OCI-LY1 (cell line): ENCODE measurements at regions not wholly inside any gene's neighbourhood (a gene's known extent, or its start where the extent isn't known, plus 50 kb on each side); places are given as distances from the start of the nearest gene placed in this dataset.

Experiments
- H2AFZ ChIP-seq: fragments of 200-600 bp; sonication (generic), shearing (Covaris generic); 2 replicates; pipeline ENCODE4 v1.6.0; 2014; ENCODE audit warnings: antibody characterized with exemption, mild to moderate bottlenecking, low read length
- H3F3A ChIP-seq: fragments of 200-600 bp; sonication (generic), shearing (Covaris generic); 2 replicates; pipeline ENCODE4 v1.6.0; 2014; ENCODE audit warnings: mild to moderate bottlenecking, antibody characterized with exemption, low read length, moderate library complexity; ENCODE audit not compliant: insufficient read depth
- H3K27ac ChIP-seq: fragments of 200-600 bp; sonication (generic); 2 replicates; pipeline ENCODE4 v1.5.1; 2014; ENCODE audit warnings: low read length, mixed run types, mild to moderate bottlenecking, low read depth; ENCODE audit not compliant: poor library complexity, severe bottlenecking
- H3K27me3 ChIP-seq: fragments of 200-600 bp; sonication (generic); 2 replicates; pipeline ENCODE4 v1.6.0; 2014; ENCODE audit warnings: antibody characterized with exemption, mild to moderate bottlenecking, low read length, moderate library complexity; ENCODE audit not compliant: insufficient read depth
- H3K36me3 ChIP-seq: fragments of 200-600 bp; sonication (generic); 2 replicates; pipeline ENCODE4 v1.6.1; 2014; ENCODE audit warnings: mild to moderate bottlenecking, antibody characterized with exemption, low read length, moderate library complexity, mixed read lengths; ENCODE audit not compliant: insufficient read depth
- H3K4me1 ChIP-seq: fragments of 200-600 bp; sonication (generic); 2 replicates; pipeline ENCODE4 v1.5.1; 2014; ENCODE audit warnings: mild to moderate bottlenecking, low read length, moderate library complexity; ENCODE audit not compliant: insufficient read depth, severe bottlenecking
- H3K4me2 ChIP-seq: fragments of 200-600 bp; sonication (generic), shearing (Covaris generic); 2 replicates; pipeline ENCODE4 v1.6.1; 2014; ENCODE audit warnings: low read length
- H3K4me3 ChIP-seq: fragments of 200-600 bp; sonication (generic); 2 replicates; pipeline ENCODE4 v1.5.1; 2014; ENCODE audit warnings: low read length, low read depth, mild to moderate bottlenecking, mixed read lengths; ENCODE audit not compliant: poor library complexity, severe bottlenecking
- H3K79me2 ChIP-seq: fragments of 200-600 bp; shearing (Covaris generic); 2 replicates; pipeline ENCODE4 v1.6.1; 2016; ENCODE audit warnings: mixed run types, low read length, mixed read lengths; ENCODE audit not compliant: insufficient read depth
- H3K9ac ChIP-seq: fragments of 200-600 bp; sonication (generic), shearing (Covaris generic); 2 replicates; pipeline ENCODE4 v1.6.1; 2014; ENCODE audit warnings: mild to moderate bottlenecking, low read length, mixed read lengths
- H3K9me2 ChIP-seq: fragments of 200-600 bp; sonication (generic), shearing (Covaris generic); 2 replicates; pipeline ENCODE4 v1.6.1; 2014; ENCODE audit warnings: low read depth, mild to moderate bottlenecking, low read length, mixed read lengths
- H3K9me3 ChIP-seq: fragments of 200-600 bp; shearing (Covaris generic); 2 replicates; pipeline ENCODE4 v1.6.1; 2014; ENCODE audit warnings: low read length, mixed read lengths
- H4K20me1 ChIP-seq: fragments of 200-600 bp; sonication (generic), shearing (Covaris generic); 2 replicates; pipeline ENCODE4 v1.6.0; 2016; ENCODE audit warnings: mild to moderate bottlenecking, low read length; ENCODE audit not compliant: insufficient read depth
- CTCF ChIP-seq: fragments of 200-600 bp; sonication (generic), shearing (Covaris generic); IDR thresholded peaks from 2 replicates; pipeline ENCODE4 v1.5.1; 2017; ENCODE audit warnings: mild to moderate bottlenecking, antibody characterized with exemption, low read length, moderate library complexity, mixed read lengths
- EZH2 ChIP-seq: fragments of 200-600 bp; sonication (generic), shearing (Covaris generic); IDR thresholded peaks from 2 replicates; pipeline ENCODE4 v1.8.0; 2017; ENCODE audit warnings: borderline replicate concordance, mixed run types, mild to moderate bottlenecking, antibody characterized with exemption, low read length, moderate library complexity, mixed read lengths

GRCh38 chr7:119232091-119232490 lies 1007.6 kb downstream of the ANKRD7 start:
- Histone ChIP-seq H3K9me2 (no peaks in the 10 kb centered on the region; the same call in 1 of the 2 replicates), H2AFZ (no peak overlapping the region), H3K36me3 (no peaks in the 10 kb centered on the region), H3K27me3 (no peaks in the 10 kb centered on the region), H3F3A (no peaks in the 10 kb centered on the region), H3K9ac (no peak overlapping the region), H3K27ac (no peak overlapping the region), H4K20me1 (no peaks in the 10 kb centered on the region), H3K4me2 (no peak overlapping the region), H3K4me3 (no peak overlapping the region), H3K9me3 (no peaks in the 10 kb centered on the region), H3K79me2 (no peaks in the 10 kb centered on the region), H3K4me1 (no peaks in the 10 kb centered on the region)
- no peak for TF ChIP-seq EZH2
- no peak for TF ChIP-seq CTCF

GRCh38 chr7:119233015-119233414 lies 1008.5 kb downstream of the ANKRD7 start:
- no peaks in the 10 kb centered on the region for H3K4me1 ChIP-seq
- no peak overlapping the region for H3K27ac ChIP-seq
- no peaks in the 10 kb centered on the region for H3K79me2 ChIP-seq
- TF ChIP-seq CTCF (no peak), EZH2 (no peak)
- H3K4me2 ChIP-seq, result no peak overlapping the region
- H3K9ac ChIP-seq, result no peak overlapping the region
- no peaks in the 10 kb centered on the region for H4K20me1 ChIP-seq
- no peaks in the 10 kb centered on the region; the same call in 1 of the 2 replicates for H3K9me2 ChIP-seq
- no peaks in the 10 kb centered on the region for H3F3A ChIP-seq
- no peak overlapping the region for H3K4me3 ChIP-seq
- H3K9me3 ChIP-seq, result no peaks in the 10 kb centered on the region
- H3K27me3 ChIP-seq, result no peaks in the 10 kb centered on the region
- H3K36me3 ChIP-seq, result no peaks in the 10 kb centered on the region
- no peak overlapping the region for H2AFZ ChIP-seq

- Histone ChIP-seq H3K4me1 (no peaks in the 10 kb centered on the region), H3K9me3 (no peaks in the 10 kb centered on the region), H3K4me3 (no peak overlapping the region), H3K79me2 (no peaks in the 10 kb centered on the region), H2AFZ (no peak overlapping the region), H3K36me3 (no peaks in the 10 kb centered on the region), H3K27me3 (no peaks in the 10 kb centered on the region), H3F3A (no peaks in the 10 kb centered on the region), H4K20me1 (no peaks in the 10 kb centered on the region), H3K9me2 (no peaks in the 10 kb centered on the region), H3K27ac (no peak overlapping the region), H3K9ac (no peak overlapping the region), H3K4me2 (no peak overlapping the region)
- TF ChIP-seq CTCF (no peak), EZH2 (no peak)
Measured at GRCh38 chr7:119252962-119253361, 1020.0 kb upstream of the KCND2 start.
